Kidney (tissue), 13 donors: ENCODE measurements at regions not wholly inside any gene's neighbourhood (a gene's known extent, or its start where the extent isn't known, plus 50 kb on each side); places are given as distances from the start of the nearest gene placed in this dataset.

Source experiments
- DNase-seq, 5 donors: peaks; one replicate each; pipeline ENCODE4 v3.0.0-alpha.2; 2013 to 2020
- FAIRE-seq: peaks from 2 replicates; lab custom pipeline; 2012; peaks lifted over from hg19 to GRCh38; lab: Jason Lieb, UNC
- H3K27ac ChIP-seq, 2 donors: one replicate each; pipeline ENCODE4 v1.7.0; 2013; ENCODE audit warnings: low read depth in 2 of 2, low read length in 2 of 2, inconsistent platforms in 1 of 2
- H3K27me3 ChIP-seq: one replicate; pipeline ENCODE4 v1.7.1; 2013; ENCODE audit warnings: low read length, inconsistent platforms; ENCODE audit not compliant: control insufficient read depth, insufficient read depth
- H3K36me3 ChIP-seq, 3 donors: one replicate each; pipeline versions ENCODE4 v1.7.0 to v1.7.1; 2013; ENCODE audit warnings: low read length in 3 of 3, control low read depth in 1 of 3, inconsistent platforms in 1 of 3; ENCODE audit not compliant: insufficient read depth in 3 of 3, control insufficient read depth in 2 of 3
- H3K4me1 ChIP-seq, 3 donors: one replicate each; pipeline versions ENCODE4 v1.7.0 to v1.7.1; 2013; ENCODE audit warnings: low read length in 3 of 3, inconsistent platforms in 1 of 3, low read depth in 1 of 3; ENCODE audit not compliant: control insufficient read depth in 2 of 3, insufficient read depth in 2 of 3
- H3K4me3 ChIP-seq, 3 donors: one replicate each; pipeline versions ENCODE4 v1.7.0 to v1.8.1; 2013; ENCODE audit warnings: low read length in 3 of 3, control low read depth in 1 of 3, inconsistent platforms in 1 of 3
- H3K9ac ChIP-seq, 3 donors: one replicate each; pipeline versions ENCODE4 v1.7.0 to v1.7.1; 2013; ENCODE audit warnings: low read length in 3 of 3, control low read depth in 1 of 3, inconsistent platforms in 1 of 3
- H3K9me3 ChIP-seq, 3 donors: one replicate each; pipeline versions ENCODE4 v1.7.0 to v1.7.1; 2013; ENCODE audit warnings: low read length in 3 of 3, control low read depth in 1 of 3, inconsistent platforms in 1 of 3; ENCODE audit not compliant: control insufficient read depth in 2 of 3, insufficient read depth in 1 of 3
- intact Hi-C: fragments of 100-400 bp; cut with DNase I; formaldehyde crosslinking; loops from one replicate; pipeline ENCODE4 v1.11.1; 2022
- TF ChIP-seq, protein P1 (sequence below): IDR thresholded peaks from 3 replicates; pipeline ENCODE4 v1.5.1; 2012; ENCODE audit warnings: mild to moderate bottlenecking, moderate library complexity, borderline replicate concordance; ENCODE audit not compliant: insufficient read depth; ENCODE audit errors: extremely low read depth
- donor health status: control.
- donor health status: control.
- donor health status: control.
- donor health status: control.
- donor health status: control.
- donor health status: DM: yes; HTN: yes; CAD: no.
- donor health status: Normal renal cell carcinoma (clear cell type).

DNA sequence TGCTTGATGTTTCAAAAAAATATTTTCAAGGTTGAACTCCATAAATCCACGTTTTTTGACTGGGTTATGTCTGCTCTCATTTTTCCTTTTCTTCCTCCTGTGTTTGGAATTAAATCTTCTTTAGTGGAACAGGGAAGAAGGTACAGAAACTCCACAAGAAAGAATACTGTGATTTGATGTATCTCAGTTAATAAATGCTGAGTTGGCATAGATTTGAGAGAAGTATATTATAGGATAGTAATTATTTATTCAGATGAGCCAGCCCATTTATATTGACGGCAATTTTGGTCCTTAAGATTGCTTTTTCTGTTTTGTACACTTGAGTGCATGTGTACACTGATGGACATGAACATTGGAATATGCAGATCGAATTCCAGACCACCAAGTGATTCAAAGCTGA lies 481.4 kb downstream of the PSAT1 start:
- Histone ChIP-seq H3K4me3 (no peak overlapping the region), H3K4me1 (peaks cover 0 to 2% (median 0%) of the 10 kb centered on the region in 3 donors), H3K9ac (no peak overlapping the region), H3K9me3 (no peaks in the 10 kb centered on the region), H3K36me3 (no peaks in the 10 kb centered on the region), H3K27me3 (no peaks in the 10 kb centered on the region), H3K27ac (no peak overlapping the region)
- TF ChIP-seq, protein P1, sequence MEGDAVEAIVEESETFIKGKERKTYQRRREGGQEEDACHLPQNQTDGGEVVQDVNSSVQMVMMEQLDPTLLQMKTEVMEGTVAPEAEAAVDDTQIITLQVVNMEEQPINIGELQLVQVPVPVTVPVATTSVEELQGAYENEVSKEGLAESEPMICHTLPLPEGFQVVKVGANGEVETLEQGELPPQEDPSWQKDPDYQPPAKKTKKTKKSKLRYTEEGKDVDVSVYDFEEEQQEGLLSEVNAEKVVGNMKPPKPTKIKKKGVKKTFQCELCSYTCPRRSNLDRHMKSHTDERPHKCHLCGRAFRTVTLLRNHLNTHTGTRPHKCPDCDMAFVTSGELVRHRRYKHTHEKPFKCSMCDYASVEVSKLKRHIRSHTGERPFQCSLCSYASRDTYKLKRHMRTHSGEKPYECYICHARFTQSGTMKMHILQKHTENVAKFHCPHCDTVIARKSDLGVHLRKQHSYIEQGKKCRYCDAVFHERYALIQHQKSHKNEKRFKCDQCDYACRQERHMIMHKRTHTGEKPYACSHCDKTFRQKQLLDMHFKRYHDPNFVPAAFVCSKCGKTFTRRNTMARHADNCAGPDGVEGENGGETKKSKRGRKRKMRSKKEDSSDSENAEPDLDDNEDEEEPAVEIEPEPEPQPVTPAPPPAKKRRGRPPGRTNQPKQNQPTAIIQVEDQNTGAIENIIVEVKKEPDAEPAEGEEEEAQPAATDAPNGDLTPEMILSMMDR, result no peak
- no peak for DNase-seq
- intact Hi-C loops, result no loop called here
- no peak for FAIRE-seq

DNA sequence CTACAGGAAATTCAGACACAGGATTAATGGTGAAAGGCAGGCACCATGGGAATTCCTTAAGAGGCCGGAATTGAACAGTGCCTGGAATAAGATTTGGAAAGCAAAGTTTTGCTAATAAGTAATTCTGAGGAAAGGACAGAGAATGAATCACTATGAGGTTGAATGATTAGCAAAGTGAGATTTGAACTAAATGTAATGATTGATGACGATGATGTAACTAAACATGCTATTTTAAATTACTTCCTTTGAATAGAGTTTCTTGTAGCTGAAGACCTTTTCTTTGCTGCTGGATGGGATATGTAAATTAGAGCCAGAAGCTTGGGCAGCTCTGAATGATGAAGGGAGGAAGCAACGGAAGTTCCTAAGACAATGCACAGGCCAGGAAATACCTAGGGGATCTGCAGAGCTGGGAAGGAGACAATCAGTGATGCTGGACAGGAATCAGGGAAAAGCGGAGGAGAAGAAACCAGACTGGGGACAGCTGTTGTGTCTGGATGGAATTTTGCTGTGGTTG lies 482.0 kb downstream of the PSAT1 start:
- H3K4me1 ChIP-seq, result peaks cover 0 to 2% (median 0%) of the 10 kb centered on the region in 3 donors
- TF ChIP-seq, protein P1, result no peak
- intact Hi-C loops, result no loop called here
- FAIRE-seq, result no peak
- no peak for DNase-seq
- no peak overlapping the region for H3K4me3 ChIP-seq
- H3K27ac ChIP-seq, result no peak overlapping the region
- H3K9ac ChIP-seq, result no peak overlapping the region
- no peaks in the 10 kb centered on the region for H3K9me3 ChIP-seq
- H3K36me3 ChIP-seq, result no peaks in the 10 kb centered on the region
- H3K27me3 ChIP-seq, result no peaks in the 10 kb centered on the region

DNA sequence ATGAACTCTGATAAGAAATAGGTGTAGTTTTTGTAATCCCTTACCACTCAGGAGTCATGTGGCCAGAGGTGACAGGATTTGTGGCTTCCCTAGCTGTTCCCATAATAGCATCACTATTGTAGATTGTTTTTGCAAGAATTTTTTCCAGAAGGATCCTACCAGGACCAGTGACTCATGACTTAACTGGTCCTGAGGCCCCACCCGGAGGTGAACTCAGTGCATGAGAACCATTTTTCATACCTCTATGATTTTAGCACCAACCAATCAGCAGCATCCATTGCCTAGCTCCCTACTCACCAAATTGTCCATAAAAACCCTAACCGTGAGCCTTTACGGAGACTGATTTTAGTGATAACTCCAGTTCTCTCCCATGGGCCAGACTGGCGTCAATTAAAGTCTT lies 484.8 kb downstream of the PSAT1 start:
- Histone ChIP-seq H3K27me3 (no peaks in the 10 kb centered on the region), H3K9me3 (no peaks in the 10 kb centered on the region), H3K9ac (no peak overlapping the region), H3K4me1 (peaks cover 0 to 2% (median 0%) of the 10 kb centered on the region in 3 donors), H3K4me3 (no peak overlapping the region), H3K27ac (no peak overlapping the region), H3K36me3 (no peaks in the 10 kb centered on the region)
- DNase-seq (no peak), FAIRE-seq (no peak)
- intact Hi-C loops, result no loop called here
- TF ChIP-seq, protein P1, result no peak

DNA sequence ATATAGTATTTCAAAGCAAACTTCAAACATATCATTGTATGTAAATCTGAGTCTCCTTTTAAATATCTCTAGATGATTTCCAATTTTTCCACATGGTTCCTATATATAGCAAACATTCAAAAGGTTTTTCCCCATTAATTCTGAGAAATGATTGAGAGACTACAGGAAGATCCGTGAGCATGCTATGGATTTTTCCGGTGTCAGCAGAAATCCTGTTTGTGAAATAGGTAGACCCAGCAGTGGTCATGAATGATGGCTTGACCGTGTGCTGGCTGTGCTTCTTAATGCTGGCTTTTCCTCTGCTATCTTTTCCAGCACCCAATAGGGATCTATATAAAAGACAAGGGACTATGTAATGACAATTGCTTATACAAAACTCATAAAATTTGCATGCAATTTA lies 485.3 kb downstream of the PSAT1 start:
- Histone ChIP-seq H3K9ac (no peak overlapping the region), H3K9me3 (no peaks in the 10 kb centered on the region), H3K27me3 (no peaks in the 10 kb centered on the region), H3K4me1 (peaks cover 0 to 2% (median 0%) of the 10 kb centered on the region in 3 donors), H3K36me3 (no peaks in the 10 kb centered on the region), H3K27ac (no peak overlapping the region), H3K4me3 (no peak overlapping the region)
- DNase-seq (no peak), FAIRE-seq (no peak)
- intact Hi-C loops, result no loop called here
- TF ChIP-seq, protein P1, result no peak
